GM19035 (cell line): ENCODE measurements at regions not wholly inside any gene's neighbourhood (a gene's known extent, or its start where the extent isn't known, plus 50 kb on each side); places are given as distances from the start of the nearest gene placed in this dataset.
"Not testable (repeated sequence)": the region's sequence is repeated elsewhere in the genome, so short reads cannot be mapped to it uniquely, and the experiment has no call there.

Source experiments
- ATAC-seq: cut with Tn5 transposase; IDR thresholded peaks from one replicate; pipeline ENCODE4 v1.9.1; 2021; ENCODE audit not compliant: unreplicated experiment

- no peak for ATAC-seq
Observed at GRCh38 chr17:83202002-83203000, 122.9 kb downstream of the METRNL start.

GRCh38 chr17:83203073-83203471 is 123.7 kb downstream of the METRNL start:
- ATAC-seq, result no peak

- ATAC-seq, result no peak
Observed at GRCh38 chr17:83203472-83204221, 124.2 kb downstream of the METRNL start.

GRCh38 chr17:83204230-83204725 is 124.9 kb downstream of the METRNL start:
- ATAC-seq, result no peak

- ATAC-seq, result not testable (repeated sequence)
Observed at GRCh38 chr17:83204736-83205386, 125.5 kb downstream of the METRNL start.

GRCh38 chr17:83205387-83206035 is 126.1 kb downstream of the METRNL start:
- ATAC-seq, result not testable (repeated sequence)

GRCh38 chr17:83206036-83206394 is 126.6 kb downstream of the METRNL start:
- not testable (repeated sequence) for ATAC-seq

- ATAC-seq, result not testable (repeated sequence)
Observed at GRCh38 chr17:83206819-83207588, 127.6 kb downstream of the METRNL start.

- ATAC-seq, result not testable (repeated sequence)
Observed at GRCh38 chr17:83247001-83247400, 167.6 kb downstream of the METRNL start.
